T-cell (primary cell): ENCODE measurements at regions not wholly inside any gene's neighbourhood (a gene's known extent, or its start where the extent isn't known, plus 50 kb on each side); places are given as distances from the start of the nearest gene placed in this dataset.

Experiments used
- ATAC-seq, 4 experiments: fragments of 200-7000 bp in 3 of 4; fragments of 150-1000 bp in 1 of 4; cut with Tn5 transposase; replicated peaks in 1 of 4; 1 replicate in 3 of 4; 2 replicates in 1 of 4; pipeline ENCODE4 v1.10.0; 2021; ENCODE audit warnings: moderate library complexity in 3 of 4, mild to moderate bottlenecking in 2 of 4, moderate number of reproducible peaks in 1 of 4
- CTCF ChIA-PET, 2 donors: fragments of 300-600 bp; sonication (Branson Sonifier 250); formaldehyde crosslinking; loops; one replicate each; lab custom pipeline; 2022; ENCODE audit warnings: antibody characterized with exemption in 2 of 2; lab: Charles Lee
- POLR2A ChIA-PET, 2 donors: fragments of 300-600 bp; sonication (Branson Sonifier 250); formaldehyde crosslinking; loops; one replicate each; lab custom pipeline; 2022; ENCODE audit warnings: antibody characterized with exemption in 2 of 2; lab: Charles Lee
- DNase-seq, 35 experiments: peaks; one replicate each; pipeline versions ENCODE4 v3.0.0 to v3.0.0-alpha.2; 2013 to 2023
- H3K27ac ChIP-seq: one replicate; pipeline ENCODE4 v1.5.1; 2013; ENCODE audit warnings: low read length
- H3K27me3 ChIP-seq, 2 experiments: replicated peaks in 1 of 2; 1 replicate in 1 of 2; 2 replicates in 1 of 2; pipeline versions ENCODE4 v1.6.1 to v1.7.0; 2013; ENCODE audit warnings: low read length in 1 of 2, mixed read lengths in 1 of 2; ENCODE audit not compliant: control insufficient read depth in 2 of 2, insufficient read depth in 2 of 2; ENCODE audit errors: extremely low read depth in 1 of 2
- H3K36me3 ChIP-seq, 2 donors: 1 replicate in 1 of 2; 2 replicates in 1 of 2; pipeline versions ENCODE4 v1.6.1 to v1.7.0; 2013; ENCODE audit warnings: low read length in 1 of 2; ENCODE audit not compliant: control insufficient read depth in 2 of 2, insufficient read depth in 1 of 2; ENCODE audit errors: extremely low read depth in 1 of 2
- H3K4me1 ChIP-seq, 2 experiments: 1 replicate in 1 of 2; 2 replicates in 1 of 2; pipeline versions ENCODE4 v1.6.1 to v1.7.0; 2013; ENCODE audit warnings: low read length in 2 of 2, mixed read lengths in 1 of 2; ENCODE audit not compliant: insufficient read depth in 2 of 2, control insufficient read depth in 1 of 2; ENCODE audit errors: extremely low read depth in 1 of 2
- H3K4me3 ChIP-seq, 2 donors: 1 replicate in 1 of 2; 2 replicates in 1 of 2; pipeline versions ENCODE4 v1.5.1 to v1.7.0; 2013; ENCODE audit warnings: mild to moderate bottlenecking in 2 of 2, low read length in 1 of 2, moderate library complexity in 1 of 2; ENCODE audit not compliant: control insufficient read depth in 1 of 2; ENCODE audit errors: extremely low read depth in 1 of 2
- H3K9me3 ChIP-seq: 2 replicates; pipeline ENCODE4 v1.7.0; 2013
- H3K27ac Mint-ChIP-seq, 2 donors: one replicate each; pipeline ENCODE4 v1.8.0; 2020 to 2021; ENCODE audit warnings: mild to moderate bottlenecking in 2 of 2, mixed read lengths in 2 of 2
- H3K27me3 Mint-ChIP-seq, 2 donors: one replicate each; pipeline ENCODE4 v1.8.0; 2021 to 2022; ENCODE audit warnings: mixed read lengths in 2 of 2
- H3K36me3 Mint-ChIP-seq: one replicate; pipeline ENCODE4 v1.8.0; 2021; ENCODE audit warnings: mixed read lengths
- H3K4me1 Mint-ChIP-seq, 3 donors: one replicate each; pipeline ENCODE4 v1.8.0; 2020 to 2022; ENCODE audit warnings: mixed read lengths in 3 of 3, mild to moderate bottlenecking in 1 of 3
- H3K4me3 Mint-ChIP-seq, 3 donors: one replicate each; pipeline ENCODE4 v1.8.0; 2020 to 2022; ENCODE audit warnings: mild to moderate bottlenecking in 3 of 3, mixed read lengths in 3 of 3, moderate library complexity in 3 of 3
- H3K9me3 Mint-ChIP-seq, 3 donors: one replicate each; pipeline ENCODE4 v1.8.0; 2020 to 2022; ENCODE audit warnings: mixed read lengths in 3 of 3
- WGBS: methylation state at CpG from one replicate; pipeline ENCODE4 v1.1.5; 2013; ENCODE audit warnings: missing lambda C conversion rate; ENCODE audit not compliant: insufficient coverage; 5-methylcytosine and 5-hydroxymethylcytosine counted together

GRCh38 chr14:59098377-59098776, 90.1 kb upstream of the DAAM1 start:
- DNase-seq, result no peak
- H3K27ac Mint-ChIP-seq, result no peak overlapping the region
- 88% methylated on average over 2 of the region's 4 CpGs for WGBS
- H3K27me3 Mint-ChIP-seq, result peaks cover 11 to 15% of the 10 kb centered on the region in 2 donors
- Histone ChIP-seq H3K36me3 (no peaks in the 10 kb centered on the region), H3K9me3 (no peaks in the 10 kb centered on the region), H3K27ac (no peak overlapping the region), H3K4me3 (no peak overlapping the region), H3K4me1 (no peaks in the 10 kb centered on the region), H3K27me3 (peaks cover 0 to 4% of the 10 kb centered on the region in 2 experiments)
- no peaks in the 10 kb centered on the region for H3K4me1 Mint-ChIP-seq
- H3K9me3 Mint-ChIP-seq, result no peaks in the 10 kb centered on the region
- POLR2A ChIA-PET, result no interaction called here
- H3K36me3 Mint-ChIP-seq, result no peaks in the 10 kb centered on the region
- ATAC-seq, result no peak
- no peak overlapping the region for H3K4me3 Mint-ChIP-seq
- CTCF ChIA-PET, result no interaction called here

DNA sequence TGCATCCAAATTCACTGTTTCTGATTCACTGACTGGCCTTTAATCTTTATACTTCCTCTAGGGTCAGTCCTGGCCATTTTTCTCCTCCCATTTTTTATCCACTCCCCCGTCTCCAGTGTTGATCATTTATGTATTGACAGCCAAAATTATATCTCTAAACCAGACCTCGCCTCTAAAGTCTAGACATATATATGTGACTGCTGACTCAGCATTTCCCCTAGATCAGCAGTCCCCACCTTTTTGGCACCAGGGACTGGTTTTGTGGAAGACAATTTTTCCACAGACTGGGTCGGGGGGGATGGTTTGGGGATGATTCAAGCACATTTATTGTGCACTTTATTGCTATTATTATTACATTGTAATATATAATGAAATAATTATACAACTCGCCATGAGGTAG, 88.3 kb upstream of the DAAM1 start:
- Histone ChIP-seq H3K4me1 (no peaks in the 10 kb centered on the region), H3K27me3 (peaks cover 0 to 4% of the 10 kb centered on the region in 2 experiments), H3K9me3 (no peaks in the 10 kb centered on the region), H3K4me3 (no peak overlapping the region), H3K27ac (no peak overlapping the region), H3K36me3 (no peaks in the 10 kb centered on the region)
- 60% methylated on average over 1 of the region's 4 CpGs for WGBS
- peaks cover 10 to 21% of the 10 kb centered on the region in 2 donors for H3K27me3 Mint-ChIP-seq
- ChIA-PET CTCF (no interaction called here), POLR2A (no interaction called here)
- ATAC-seq (no peak), DNase-seq (no peak)
- no peaks in the 10 kb centered on the region for H3K36me3 Mint-ChIP-seq
- no peaks in the 10 kb centered on the region for H3K9me3 Mint-ChIP-seq
- no peak overlapping the region for H3K27ac Mint-ChIP-seq
- H3K4me3 Mint-ChIP-seq, result no peak overlapping the region
- H3K4me1 Mint-ChIP-seq, result no peaks in the 10 kb centered on the region

DNA sequence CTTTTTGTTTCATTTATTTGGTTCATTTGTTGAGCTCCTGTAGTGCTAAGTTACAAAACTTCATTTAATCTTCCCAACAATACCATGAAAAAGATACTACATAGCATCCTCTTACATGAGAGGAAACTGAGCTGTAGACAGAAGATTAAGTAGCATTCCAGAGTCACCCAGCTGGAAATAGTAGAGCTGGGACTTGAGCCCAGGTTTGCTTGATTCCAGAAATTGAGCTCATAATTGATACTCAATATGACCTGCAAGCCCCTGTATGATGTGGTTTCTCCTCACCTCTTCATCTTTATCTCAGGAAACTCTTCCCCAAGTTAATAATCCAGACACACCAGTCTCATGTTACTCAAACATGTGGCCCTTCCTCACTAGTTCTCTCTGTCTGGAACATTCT, 87.0 kb upstream of the DAAM1 start:
- ATAC-seq (no peak), DNase-seq (no peak)
- ChIA-PET POLR2A (no interaction called here), CTCF (no interaction called here)
- Mint-ChIP-seq H3K36me3 (no peaks in the 10 kb centered on the region), H3K4me1 (no peaks in the 10 kb centered on the region), H3K27ac (no peak overlapping the region), H3K27me3 (peaks cover 12 to 21% of the 10 kb centered on the region in 2 donors), H3K4me3 (no peak overlapping the region), H3K9me3 (no peaks in the 10 kb centered on the region)
- Histone ChIP-seq H3K27ac (no peak overlapping the region), H3K9me3 (no peaks in the 10 kb centered on the region), H3K4me3 (no peak overlapping the region), H3K27me3 (peaks cover 0 to 4% of the 10 kb centered on the region in 2 experiments), H3K4me1 (no peaks in the 10 kb centered on the region), H3K36me3 (no peaks in the 10 kb centered on the region)

DNA sequence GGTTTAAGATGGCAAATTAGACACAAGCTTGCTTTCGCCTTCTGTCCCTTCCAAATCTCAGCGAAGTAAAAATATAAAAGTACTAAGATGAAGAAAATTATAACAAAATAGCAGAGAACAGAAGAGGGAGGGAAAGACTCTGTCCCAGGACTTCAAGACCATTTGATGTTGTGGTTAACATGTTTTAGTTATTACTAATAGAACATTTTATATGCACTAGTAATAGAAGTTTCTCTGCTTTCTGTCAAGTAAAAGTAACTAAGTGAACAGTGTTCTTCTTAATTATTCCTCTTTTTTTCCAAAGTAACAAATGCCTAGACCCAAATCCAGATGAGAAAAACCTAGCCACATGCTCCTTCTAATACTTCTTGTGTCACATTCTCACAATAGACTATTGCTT, 85.1 kb upstream of the DAAM1 start:
- no peaks in the 10 kb centered on the region for H3K36me3 Mint-ChIP-seq
- POLR2A ChIA-PET, result no interaction called here
- no peaks in the 10 kb centered on the region for H3K9me3 Mint-ChIP-seq
- Histone ChIP-seq H3K4me3 (no peak overlapping the region), H3K9me3 (no peaks in the 10 kb centered on the region), H3K27ac (no peak overlapping the region), H3K27me3 (peaks cover 0 to 10% of the 10 kb centered on the region in 2 experiments), H3K4me1 (no peaks in the 10 kb centered on the region), H3K36me3 (no peaks in the 10 kb centered on the region)
- no CpG with 5 or more reads among the region's 2 CpGs for WGBS
- H3K4me3 Mint-ChIP-seq, result no peak overlapping the region
- no peak overlapping the region for H3K27ac Mint-ChIP-seq
- no peaks in the 10 kb centered on the region for H3K4me1 Mint-ChIP-seq
- CTCF ChIA-PET, result no interaction called here
- peaks cover 13 to 25% of the 10 kb centered on the region in 2 donors for H3K27me3 Mint-ChIP-seq
- DNase-seq (no peak), ATAC-seq (no peak)

GRCh38 chr14:59107819-59108218, 80.6 kb upstream of the DAAM1 start:
- Mint-ChIP-seq H3K36me3 (no peaks in the 10 kb centered on the region), H3K4me1 (peaks cover 0 to 5% (median 2%) of the 10 kb centered on the region in 3 donors), H3K27me3 (peaks cover 7 to 13% of the 10 kb centered on the region in 2 donors), H3K27ac (no peak overlapping the region), H3K9me3 (no peaks in the 10 kb centered on the region), H3K4me3 (no peak overlapping the region)
- ChIA-PET CTCF (no interaction called here), POLR2A (no interaction called here)
- no peaks in the 10 kb centered on the region for H3K36me3 ChIP-seq
- no peak overlapping the region for H3K4me3 ChIP-seq
- no peak for ATAC-seq
- WGBS, result 36% methylated on average over 1 of the region's 2 CpGs
- no peaks in the 10 kb centered on the region for H3K4me1 ChIP-seq
- DNase-seq, result no peak
- no peaks in the 10 kb centered on the region for H3K9me3 ChIP-seq
- no peak overlapping the region for H3K27ac ChIP-seq
- peaks cover 0 to 6% of the 10 kb centered on the region in 2 experiments for H3K27me3 ChIP-seq

DNA sequence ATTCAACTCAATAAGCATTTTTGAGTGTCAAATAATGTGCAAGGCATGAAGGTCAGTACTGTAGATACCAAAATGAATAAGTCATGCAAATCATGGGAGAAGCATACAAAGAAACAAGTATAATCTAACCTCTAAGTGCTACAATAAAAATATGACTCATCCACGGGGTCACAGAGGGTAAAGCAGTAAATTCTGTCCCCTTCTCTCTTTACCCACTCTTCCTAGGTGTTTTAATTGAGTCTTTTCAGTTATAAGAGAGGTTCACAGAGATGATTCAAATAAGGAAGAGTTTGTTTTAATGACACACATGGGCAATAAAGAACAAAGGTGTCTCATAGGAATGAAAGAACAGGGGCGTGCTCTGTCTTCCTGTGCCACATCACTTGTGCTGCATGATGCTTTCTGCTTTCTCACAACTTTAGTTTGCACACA, 71.5 kb upstream of the DAAM1 start:
- Mint-ChIP-seq H3K9me3 (no peaks in the 10 kb centered on the region), H3K36me3 (no peaks in the 10 kb centered on the region), H3K27me3 (peaks cover 0 to 3% of the 10 kb centered on the region in 2 donors), H3K27ac (no peak overlapping the region), H3K4me3 (no peak overlapping the region), H3K4me1 (no peaks in the 10 kb centered on the region)
- H3K27ac ChIP-seq, result no peak overlapping the region
- ATAC-seq (no peak), DNase-seq (no peak)
- H3K9me3 ChIP-seq, result no peaks in the 10 kb centered on the region
- H3K4me1 ChIP-seq, result no peaks in the 10 kb centered on the region
- H3K27me3 ChIP-seq, result no peaks in the 10 kb centered on the region
- CTCF ChIA-PET, result no interaction called here
- no peaks in the 10 kb centered on the region for H3K36me3 ChIP-seq
- POLR2A ChIA-PET, result no interaction called here
- no CpG with 5 or more reads among the region's 2 CpGs for WGBS
- H3K4me3 ChIP-seq, result no peak overlapping the region
